ENCODE measurements at regions not wholly inside any gene's neighbourhood (a gene's known extent, or its start where the extent isn't known, plus 50 kb on each side); places are given as distances from the start of the nearest gene placed in this dataset.
"Not testable (repeated sequence)": the region's sequence is repeated elsewhere in the genome, so short reads cannot be mapped to it uniquely, and the experiment has no call there.

DNA sequence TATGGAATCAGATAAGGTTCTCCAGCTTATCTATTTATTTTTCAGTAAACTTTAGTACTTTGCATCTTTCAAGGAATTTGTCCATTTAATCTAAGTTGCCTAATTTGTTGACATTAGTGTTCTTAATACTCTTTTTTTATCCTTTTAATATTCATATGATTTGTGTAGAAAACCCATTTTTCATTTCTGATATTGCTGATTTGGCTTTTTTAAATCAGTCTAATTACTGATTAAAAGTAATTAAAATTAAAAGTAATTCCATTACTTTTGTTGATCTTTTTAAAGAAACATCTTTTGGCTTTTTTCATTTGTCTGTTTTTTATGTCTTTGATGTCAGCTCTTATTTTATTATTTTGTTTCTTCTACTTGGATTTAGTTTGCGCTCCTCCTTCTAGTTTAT lies 101.2 kb downstream of the CGGBP1 start:
- H3K4me1 Mint-ChIP-seq, result no peaks in the 10 kb centered on the region
- ATAC-seq, result no peak
- CTCF ChIA-PET, result no interaction called here

DNA sequence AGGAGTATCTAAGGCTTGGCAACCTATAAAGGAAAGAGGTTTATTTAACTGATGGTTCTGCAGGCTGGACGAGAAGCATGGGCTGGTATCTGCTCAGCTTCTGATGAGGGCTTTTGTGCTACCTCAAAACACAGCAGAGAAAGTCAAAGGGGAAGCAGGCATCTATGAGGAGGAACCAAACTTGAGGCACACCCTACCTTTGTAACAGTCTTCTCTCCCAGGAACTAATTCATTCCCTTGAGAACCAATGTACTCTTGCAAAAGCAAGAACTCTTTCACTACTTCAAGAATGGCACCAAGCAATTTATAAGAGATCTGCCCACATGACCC lies 109.0 kb downstream of the CGGBP1 start:
- Histone ChIP-seq H3K27ac (ENCODE audit: low read depth, low read length) (no peak overlapping the region), H3K27me3 (ENCODE audit: control insufficient read depth in 2 of 2, insufficient read depth in 2 of 2, low read length in 2 of 2) (peaks cover 0 to 3% of the 10 kb centered on the region in 2 donors), H3K4me3 (ENCODE audit: low read length) (no peak overlapping the region), H3K9me3 (ENCODE audit: control insufficient read depth in 2 of 3, low read length in 3 of 3) (no peaks in the 10 kb centered on the region), H3K4me1 (ENCODE audit: control insufficient read depth in 2 of 2, insufficient read depth in 2 of 2, low read length in 2 of 2) (no peaks in the 10 kb centered on the region), H3K36me3 (ENCODE audit: control insufficient read depth in 2 of 3, insufficient read depth in 3 of 3, low read length in 3 of 3) (no peaks in the 10 kb centered on the region)
- H3K27me3 Mint-ChIP-seq, result peaks cover 5 to 29% (median 18%) of the 10 kb centered on the region in 5 donors
- no peak for ATAC-seq
- H3K27ac Mint-ChIP-seq, result no peak overlapping the region
- no peak for DNase-seq
- ChIA-PET CTCF (no interaction called here), POLR2A (no interaction called here)
- peaks cover 0 to 6% (median 0%) of the 10 kb centered on the region in 11 donors for H3K9me3 Mint-ChIP-seq
- no peak overlapping the region for H3K4me3 Mint-ChIP-seq
- H3K4me1 Mint-ChIP-seq, result no peaks in the 10 kb centered on the region
- no peaks in the 10 kb centered on the region for H3K36me3 Mint-ChIP-seq
- intact Hi-C loops (cut with micrococcal nuclease), result no loop called here

More for the DNA sequence above, 101.2 kb downstream of the CGGBP1 start:
- H3K27ac ChIP-seq (ENCODE audit: low read depth, low read length), result no peak overlapping the region
- no peak overlapping the region for H3K4me3 ChIP-seq (ENCODE audit: low read length)
- no peaks in the 10 kb centered on the region for H3K36me3 Mint-ChIP-seq
- DNase-seq, result no peak
- no peaks in the 10 kb centered on the region for H3K9me3 Mint-ChIP-seq
- no peaks in the 10 kb centered on the region for H3K4me1 ChIP-seq (ENCODE audit: control insufficient read depth in 2 of 2, insufficient read depth in 2 of 2, low read length in 2 of 2)
- no peaks in the 10 kb centered on the region for H3K27me3 ChIP-seq (ENCODE audit: control insufficient read depth in 2 of 2, insufficient read depth in 2 of 2, low read length in 2 of 2)
- H3K27me3 Mint-ChIP-seq, result peaks cover 4 to 34% (median 16%) of the 10 kb centered on the region in 5 donors
- H3K4me3 Mint-ChIP-seq, result no peak overlapping the region
- H3K9me3 ChIP-seq (ENCODE audit: control insufficient read depth in 2 of 3, low read length in 3 of 3), result no peaks in the 10 kb centered on the region
- no peak overlapping the region for H3K27ac Mint-ChIP-seq
- H3K36me3 ChIP-seq (ENCODE audit: control insufficient read depth in 2 of 3, insufficient read depth in 3 of 3, low read length in 3 of 3), result no peaks in the 10 kb centered on the region
- POLR2A ChIA-PET, result no interaction called here
- intact Hi-C loops (cut with micrococcal nuclease), result no loop called here

DNA sequence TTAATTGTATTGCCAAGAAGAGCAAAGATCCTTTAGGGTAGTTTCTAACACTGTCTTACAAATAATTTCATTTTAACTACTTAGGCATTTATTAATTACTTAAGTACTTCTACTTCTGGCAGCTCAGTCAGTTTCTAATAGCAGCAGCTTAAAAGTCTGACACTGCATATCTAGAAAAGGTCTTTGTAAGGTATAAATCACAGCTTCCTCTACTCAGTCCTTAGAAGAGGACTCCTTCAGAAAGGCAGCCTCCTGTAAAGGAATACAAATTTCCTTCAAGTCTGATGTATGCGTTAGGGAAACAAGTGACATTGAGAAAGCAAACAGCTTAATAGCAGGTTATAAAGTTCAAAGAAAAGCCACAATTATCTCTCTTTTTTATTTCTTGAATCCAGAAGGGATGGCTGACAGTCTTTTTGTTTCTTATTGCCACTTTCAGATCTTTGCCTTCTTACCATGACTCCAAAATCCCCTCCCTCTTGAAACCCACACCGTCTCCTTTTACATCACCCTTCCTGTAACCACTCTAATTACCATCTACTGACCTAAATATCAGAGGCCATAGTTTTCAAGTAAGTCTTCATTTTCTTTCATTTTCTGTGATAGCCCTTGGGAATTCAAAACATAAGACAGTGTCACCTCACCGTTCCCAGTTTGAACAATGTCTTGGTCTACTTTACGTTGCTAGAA lies 109.5 kb downstream of the CGGBP1 start:
- Mint-ChIP-seq H3K4me1 (no peaks in the 10 kb centered on the region), H3K4me3 (no peak overlapping the region), H3K9me3 (peaks cover 0 to 6% (median 0%) of the 10 kb centered on the region in 11 donors), H3K27ac (no peak overlapping the region), H3K27me3 (peaks cover 5 to 32% (median 19%) of the 10 kb centered on the region in 5 donors), H3K36me3 (no peaks in the 10 kb centered on the region)
- no peak for DNase-seq
- CTCF ChIA-PET, result no interaction called here
- H3K27me3 ChIP-seq (ENCODE audit: control insufficient read depth in 2 of 2, insufficient read depth in 2 of 2, low read length in 2 of 2), result peaks cover 0 to 3% of the 10 kb centered on the region in 2 donors
- intact Hi-C loops (cut with micrococcal nuclease), result no loop called here
- no peaks in the 10 kb centered on the region for H3K36me3 ChIP-seq (ENCODE audit: control insufficient read depth in 2 of 3, insufficient read depth in 3 of 3, low read length in 3 of 3)
- no peaks in the 10 kb centered on the region for H3K9me3 ChIP-seq (ENCODE audit: control insufficient read depth in 2 of 3, low read length in 3 of 3)
- no peaks in the 10 kb centered on the region for H3K4me1 ChIP-seq (ENCODE audit: control insufficient read depth in 2 of 2, insufficient read depth in 2 of 2, low read length in 2 of 2)
- H3K4me3 ChIP-seq (ENCODE audit: low read length), result no peak overlapping the region
- no peak for ATAC-seq
- POLR2A ChIA-PET, result no interaction called here
- H3K27ac ChIP-seq (ENCODE audit: low read depth, low read length), result no peak overlapping the region

DNA sequence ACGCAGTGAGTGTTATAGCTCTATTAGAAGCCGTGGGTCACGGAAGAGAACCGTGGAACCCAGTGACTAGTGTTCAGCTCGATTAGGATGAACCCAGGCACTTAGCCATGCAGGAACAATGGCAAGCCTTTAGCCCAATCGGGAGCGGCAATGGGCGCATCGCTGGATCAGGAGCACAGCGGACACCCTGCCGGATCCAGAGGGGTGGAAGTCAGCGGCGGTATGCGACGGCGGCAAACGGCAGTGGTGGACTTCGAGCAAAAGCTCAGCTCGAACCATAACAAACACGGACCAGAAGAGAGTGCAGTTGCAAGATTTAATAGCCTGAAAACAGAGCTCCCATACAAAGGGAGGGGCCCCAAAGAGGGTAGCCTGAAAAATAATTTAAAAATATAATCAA lies 112.8 kb downstream of the CGGBP1 start:
- H3K36me3 ChIP-seq (ENCODE audit: control insufficient read depth in 2 of 3, insufficient read depth in 3 of 3, low read length in 3 of 3); H3K36me3 Mint-ChIP-seq; H3K4me1 ChIP-seq (ENCODE audit: control insufficient read depth in 2 of 2, insufficient read depth in 2 of 2, low read length in 2 of 2); intact Hi-C loops (cut with micrococcal nuclease); H3K27me3 ChIP-seq (ENCODE audit: control insufficient read depth in 2 of 2, insufficient read depth in 2 of 2, low read length in 2 of 2); H3K9me3 Mint-ChIP-seq; H3K4me3 ChIP-seq (ENCODE audit: low read length); H3K4me1 Mint-ChIP-seq; CTCF ChIA-PET; DNase-seq; H3K4me3 Mint-ChIP-seq; H3K9me3 ChIP-seq (ENCODE audit: control insufficient read depth in 2 of 3, low read length in 3 of 3); POLR2A ChIA-PET; ATAC-seq; H3K27ac Mint-ChIP-seq; H3K27ac ChIP-seq (ENCODE audit: low read depth, low read length): not testable (repeated sequence)
- H3K27me3 Mint-ChIP-seq, result peaks cover 5 to 24% (median 11%) of the 10 kb centered on the region in 5 donors

DNA sequence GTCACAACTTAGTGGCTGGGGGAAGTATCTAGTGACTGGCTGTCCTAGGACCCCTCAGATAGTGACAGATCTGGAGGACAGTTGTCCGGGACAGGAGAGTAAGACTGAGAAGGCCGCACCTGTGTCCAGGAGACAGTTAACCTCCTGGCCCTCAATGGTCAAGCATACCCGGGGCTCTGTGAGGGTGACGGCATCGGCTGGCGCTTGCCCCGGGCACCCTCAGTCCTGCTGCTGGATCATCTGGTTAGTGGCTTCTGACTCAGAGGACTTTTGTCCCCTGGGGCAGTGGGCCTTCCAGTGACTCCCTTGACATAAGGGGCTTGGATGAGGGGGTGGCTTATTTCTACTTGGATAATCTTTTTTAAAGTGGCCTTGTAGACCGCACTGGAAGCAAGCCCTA lies 116.5 kb downstream of the CGGBP1 start:
- H3K27me3 Mint-ChIP-seq, result peaks cover 0 to 22% (median 11%) of the 10 kb centered on the region in 5 donors
- H3K36me3 Mint-ChIP-seq; H3K4me1 ChIP-seq (ENCODE audit: control insufficient read depth in 2 of 2, insufficient read depth in 2 of 2, low read length in 2 of 2); DNase-seq; H3K4me1 Mint-ChIP-seq; H3K9me3 ChIP-seq (ENCODE audit: control insufficient read depth in 2 of 3, low read length in 3 of 3); intact Hi-C loops (cut with micrococcal nuclease); H3K4me3 Mint-ChIP-seq; POLR2A ChIA-PET; H3K4me3 ChIP-seq (ENCODE audit: low read length); H3K36me3 ChIP-seq (ENCODE audit: control insufficient read depth in 2 of 3, insufficient read depth in 3 of 3, low read length in 3 of 3); H3K27ac ChIP-seq (ENCODE audit: low read depth, low read length); CTCF ChIA-PET; ATAC-seq; H3K27me3 ChIP-seq (ENCODE audit: control insufficient read depth in 2 of 2, insufficient read depth in 2 of 2, low read length in 2 of 2); H3K27ac Mint-ChIP-seq: not testable (repeated sequence)
- H3K9me3 Mint-ChIP-seq, result peaks cover 0 to 23% (median 5%) of the 10 kb centered on the region in 11 donors

DNA sequence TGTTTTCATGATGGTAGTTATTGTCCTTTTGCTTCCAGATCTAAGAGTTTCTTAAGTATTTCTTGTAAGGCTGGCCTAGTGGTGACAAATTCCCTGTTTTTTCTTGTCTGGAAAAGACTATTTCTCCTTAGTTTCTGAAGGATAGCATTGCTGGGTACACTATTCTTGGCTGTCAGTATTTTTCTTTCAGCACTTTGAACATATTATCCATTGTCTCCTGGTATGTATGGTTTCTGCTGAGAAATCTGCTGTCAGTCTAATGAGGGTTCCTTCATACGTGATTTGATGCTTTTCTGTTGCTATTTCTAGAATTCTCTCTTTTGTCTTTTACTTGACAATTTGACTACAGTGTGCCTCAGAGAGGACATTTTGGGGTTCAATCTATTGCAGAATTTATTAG lies 134.3 kb downstream of the CGGBP1 start:
- no peak for DNase-seq
- H3K4me1 Mint-ChIP-seq, result no peaks in the 10 kb centered on the region
- H3K4me1 ChIP-seq (ENCODE audit: control insufficient read depth in 2 of 2, insufficient read depth in 2 of 2, low read length in 2 of 2), result no peaks in the 10 kb centered on the region
- H3K9me3 Mint-ChIP-seq, result peaks cover 9 to 32% (median 17%) of the 10 kb centered on the region in 11 donors
- ATAC-seq, result no peak
- no peak overlapping the region for H3K4me3 Mint-ChIP-seq
- no peak overlapping the region for H3K27ac ChIP-seq (ENCODE audit: low read depth, low read length)
- peaks cover 0 to 6% (median 0%) of the 10 kb centered on the region in 5 donors for H3K36me3 Mint-ChIP-seq
- H3K9me3 ChIP-seq (ENCODE audit: control insufficient read depth in 2 of 3, low read length in 3 of 3), result peaks cover 0 to 16% (median 0%) of the 10 kb centered on the region in 3 experiments
- peaks cover 0 to 8% (median 0%) of the 10 kb centered on the region in 5 donors for H3K27me3 Mint-ChIP-seq
- H3K27ac Mint-ChIP-seq, result no peak overlapping the region
- intact Hi-C loops (cut with micrococcal nuclease), result no loop called here
- ChIA-PET POLR2A (no interaction called here), CTCF (no interaction called here)
- H3K27me3 ChIP-seq (ENCODE audit: control insufficient read depth in 2 of 2, insufficient read depth in 2 of 2, low read length in 2 of 2), result no peaks in the 10 kb centered on the region
- H3K36me3 ChIP-seq (ENCODE audit: control insufficient read depth in 2 of 3, insufficient read depth in 3 of 3, low read length in 3 of 3), result no peaks in the 10 kb centered on the region
- no peak overlapping the region for H3K4me3 ChIP-seq (ENCODE audit: low read length)

DNA sequence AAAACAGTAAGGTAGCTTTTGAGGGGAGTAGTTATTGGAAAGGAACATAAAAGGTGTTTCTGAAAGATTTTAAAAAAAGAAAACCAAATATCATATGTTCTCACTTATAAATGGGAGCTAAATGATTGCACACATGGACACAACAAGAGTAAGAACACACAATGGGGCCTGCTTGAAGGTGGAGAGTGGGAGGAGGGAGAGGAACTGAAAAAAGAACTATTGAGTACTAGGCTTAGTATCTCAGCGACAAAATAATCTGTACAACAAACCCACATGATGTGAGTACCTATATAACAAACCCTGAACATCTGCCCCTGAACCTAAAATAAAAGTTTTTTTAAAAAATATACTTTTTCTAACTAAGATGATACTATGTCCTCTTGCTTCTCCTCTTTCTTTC lies 138.3 kb downstream of the CGGBP1 start:
- POLR2A ChIA-PET, result interaction anchor here (0.6 kb wide), 1 partner anchor 175 kb away, joined by 4 read pairs; no protein-coding TSS in a partner anchor
- H3K4me1 ChIP-seq (ENCODE audit: control insufficient read depth in 2 of 2, insufficient read depth in 2 of 2, low read length in 2 of 2), result no peaks in the 10 kb centered on the region
- H3K36me3 ChIP-seq (ENCODE audit: control insufficient read depth in 2 of 3, insufficient read depth in 3 of 3, low read length in 3 of 3), result no peaks in the 10 kb centered on the region
- peaks cover 0 to 15% (median 0%) of the 10 kb centered on the region in 3 experiments for H3K9me3 ChIP-seq (ENCODE audit: control insufficient read depth in 2 of 3, low read length in 3 of 3)
- H3K27ac Mint-ChIP-seq, result no peak overlapping the region
- intact Hi-C loops (cut with micrococcal nuclease), result no loop called here
- ATAC-seq, result no peak
- H3K4me1 Mint-ChIP-seq, result no peaks in the 10 kb centered on the region
- no peak overlapping the region for H3K4me3 ChIP-seq (ENCODE audit: low read length)
- CTCF ChIA-PET, result interaction anchor here (0.7 kb wide), 1 partner anchor 24 kb away, joined by 3 read pairs; no protein-coding TSS in a partner anchor
- DNase-seq, result no peak
- no peak overlapping the region for H3K27ac ChIP-seq (ENCODE audit: low read depth, low read length)
- H3K36me3 Mint-ChIP-seq, result peaks cover 0 to 6% (median 2%) of the 10 kb centered on the region in 5 donors
- H3K4me3 Mint-ChIP-seq, result no peak overlapping the region
- no peaks in the 10 kb centered on the region for H3K27me3 ChIP-seq (ENCODE audit: control insufficient read depth in 2 of 2, insufficient read depth in 2 of 2, low read length in 2 of 2)
- H3K9me3 Mint-ChIP-seq, result peaks cover 6 to 37% (median 20%) of the 10 kb centered on the region in 11 donors
- peaks cover 0 to 3% (median 0%) of the 10 kb centered on the region in 5 donors for H3K27me3 Mint-ChIP-seq

Measured in naive thymus-derived CD4-positive, alpha-beta T cell (primary cell).